A549 (cell line): ENCODE measurements at regions not wholly inside any gene's neighbourhood (a gene's known extent, or its start where the extent isn't known, plus 50 kb on each side); places are given as distances from the start of the nearest gene placed in this dataset.

Source experiments
- ATAC-seq, 2 experiments: fragments of 200-7000 bp in 1 of 2; fragments of >200 bp in 1 of 2; cut with Nextera tagmentation in 1 of 2; cut with Tn5 transposase in 1 of 2; 3 replicates each; pipeline versions ENCODE4 v1.8.0 to v1.9.1; 2018 to 2020; ENCODE audit warnings: mild to moderate bottlenecking in 1 of 2, moderate library complexity in 1 of 2
- CTCF ChIA-PET: fragments of 300-600 bp; sonication (Branson Sonifier 250); formaldehyde crosslinking; extraction: SDS; loops from one replicate; lab custom pipeline; 2021; ENCODE audit warnings: antibody characterized with exemption, inconsistent platforms; lab: Yijun Ruan, JAX
- POLR2A ChIA-PET: fragments of 350-600 bp; formaldehyde crosslinking; extraction: SDS; loops from one replicate; lab custom pipeline; 2021; ENCODE audit warnings: antibody characterized with exemption, inconsistent platforms; lab: Yijun Ruan, JAX
- DNase-seq, 2 experiments: peaks; one replicate each; pipeline versions ENCODE4 v3.0.0 to v3.0.0-alpha.2; 2011 to 2016; ENCODE audit warnings: low read depth in 1 of 2, low spot score in 1 of 2
- FAIRE-seq: peaks from 2 replicates; lab custom pipeline; 2011; peaks lifted over from hg19 to GRCh38; lab: Jason Lieb, UNC
- H3K27ac ChIP-seq, 2 experiments: fragments of >200 bp; sonication (Bioruptor Twin); formaldehyde crosslinking; 3 replicates each; pipeline ENCODE4 v1.5.1; 2016 to 2017
- H3K4me1 ChIP-seq: fragments of >200 bp; sonication (Bioruptor Twin); formaldehyde crosslinking; 3 replicates; pipeline ENCODE4 v1.6.1; 2016
- H3K4me2 ChIP-seq: fragments of >200 bp; sonication (Bioruptor Twin); formaldehyde crosslinking; 3 replicates; pipeline ENCODE4 v1.6.1; 2016
- H3K4me3 ChIP-seq: fragments of >200 bp; sonication (Bioruptor Twin); formaldehyde crosslinking; 3 replicates; pipeline ENCODE4 v1.5.1; 2016
- H3K9me3 ChIP-seq: fragments of >200 bp; sonication (Bioruptor Twin); formaldehyde crosslinking; 3 replicates; pipeline ENCODE4 v1.6.1; 2016
- BCL3 ChIP-seq: fragments of >200 bp; sonication (Bioruptor Twin); formaldehyde crosslinking; IDR thresholded peaks from 3 replicates; pipeline ENCODE4 v1.6.1; 2016
- CBX8 ChIP-seq: fragments of 200-600 bp; sonication (generic); IDR thresholded peaks from 2 replicates; pipeline ENCODE4 v1.6.1; 2016
- CTCF ChIP-seq: fragments of >200 bp; sonication (Bioruptor Twin); formaldehyde crosslinking; IDR thresholded peaks from 3 replicates; pipeline ENCODE4 v1.5.1; 2016
- ELK1 ChIP-seq: fragments of 150-350 bp; IDR thresholded peaks from 2 replicates; pipeline ENCODE4 v1.6.1; 2014; ENCODE audit warnings: low read depth, mild to moderate bottlenecking, low read length
- FOXS1 ChIP-seq: fragments of 250-450 bp; sonication (Bioruptor Pico); IDR thresholded peaks from 2 replicates; pipeline ENCODE4 v1.5.0; 2020; ENCODE audit warnings: mild to moderate bottlenecking, moderate library complexity
- GATA3 ChIP-seq: IDR thresholded peaks from 2 replicates; pipeline ENCODE4 v1.6.1; 2012; ENCODE audit warnings: borderline replicate concordance
- HDAC2 ChIP-seq: fragments of 200-600 bp; sonication (generic); IDR thresholded peaks from 2 replicates; pipeline ENCODE4 v1.6.1; 2016
- HES2 ChIP-seq: fragments of >200 bp; sonication (Bioruptor Twin); formaldehyde crosslinking; IDR thresholded peaks from 2 replicates; pipeline ENCODE4 v1.6.1; 2016
- HMGXB4 ChIP-seq: fragments of 250-450 bp; sonication (Bioruptor Pico); IDR thresholded peaks from 2 replicates; pipeline ENCODE4 v1.5.0; 2021; ENCODE audit warnings: mild to moderate bottlenecking, moderate library complexity, borderline replicate concordance
- HOXB13 ChIP-seq: fragments of 250-450 bp; sonication (Bioruptor Pico); IDR thresholded peaks from 2 replicates; pipeline ENCODE4 v1.5.0; 2020; ENCODE audit warnings: low read depth, mild to moderate bottlenecking, moderate library complexity
- NFE2L2 ChIP-seq: fragments of 150-350 bp; conservative IDR thresholded peaks from 2 replicates; pipeline ENCODE4 v1.6.1; 2014; ENCODE audit warnings: low read length
- NPAS2 ChIP-seq: fragments of 250-450 bp; sonication (Bioruptor Pico); IDR thresholded peaks from 2 replicates; pipeline ENCODE4 v1.8.0; 2022; ENCODE audit warnings: mild to moderate bottlenecking, moderate library complexity, borderline replicate concordance
- PHF8 ChIP-seq: fragments of 200-600 bp; sonication (generic); IDR thresholded peaks from 2 replicates; pipeline ENCODE4 v1.6.1; 2016; ENCODE audit warnings: low read depth, mild to moderate bottlenecking, antibody characterized with exemption, moderate library complexity, borderline replicate concordance
- POLR2A ChIP-seq: IDR thresholded peaks from 2 replicates; pipeline ENCODE4 v1.6.1; 2012; ENCODE audit warnings: mild to moderate bottlenecking, low read length
- RAD21 ChIP-seq, 2 experiments: fragments of >200 bp in 1 of 2; sonication (Bioruptor Twin) in 1 of 2; formaldehyde crosslinking in 1 of 2; IDR thresholded peaks in 1 of 2; conservative IDR thresholded peaks in 1 of 2; 2 replicates in 1 of 2; 3 replicates in 1 of 2; pipeline ENCODE4 v1.6.1; 2012 to 2018; ENCODE audit warnings: inconsistent platforms in 1 of 2
- REST ChIP-seq: fragments of 200-600 bp; sonication (generic); IDR thresholded peaks from 2 replicates; pipeline ENCODE4 v1.6.1; 2016; ENCODE audit warnings: antibody characterized with exemption, mild to moderate bottlenecking, moderate library complexity
- SMC3 ChIP-seq: fragments of >200 bp; sonication (Bioruptor Twin); formaldehyde crosslinking; IDR thresholded peaks from 3 replicates; pipeline ENCODE4 v1.6.1; 2018; ENCODE audit warnings: inconsistent platforms
- SREBF2 ChIP-seq: fragments of 450-650 bp; IDR thresholded peaks from 2 replicates; pipeline ENCODE4 v1.6.1; 2014; ENCODE audit warnings: mild to moderate bottlenecking, moderate library complexity
- TP53 ChIP-seq: fragments of 250-450 bp; sonication (Bioruptor Pico); IDR thresholded peaks from 2 replicates; pipeline ENCODE4 v1.5.0; 2021; ENCODE audit warnings: mild to moderate bottlenecking, moderate library complexity
- USF2 ChIP-seq: fragments of 450-650 bp; IDR thresholded peaks from 2 replicates; pipeline ENCODE4 v1.6.1; 2014; ENCODE audit warnings: antibody characterized with exemption
- ZFP36 ChIP-seq: fragments of 450-650 bp; IDR thresholded peaks from 2 replicates; pipeline ENCODE4 v1.6.1; 2014; ENCODE audit warnings: borderline replicate concordance; ENCODE audit not compliant: partially characterized antibody
- ZSCAN20 ChIP-seq: fragments of 250-450 bp; sonication (Bioruptor Pico); IDR thresholded peaks from 2 replicates; pipeline ENCODE4 v1.8.0; 2022; ENCODE audit warnings: mild to moderate bottlenecking, moderate library complexity
- WGBS: methylation state at CpG from one replicate; pipeline ENCODE4 v1.1.6; 2017; ENCODE audit errors: missing lambda C conversion rate; 5-methylcytosine and 5-hydroxymethylcytosine counted together

GRCh38 chr13:74569251-74569650 is 435.0 kb upstream of the KLF12 start:
- H3K4me3 ChIP-seq: no peak overlapping the region
- 0% methylated on average over 1 of the region's 1 CpG for whole genome bisulfite sequencing
- TF ChIP-seq SMC3 (no peak), NPAS2 (no peak), HDAC2 (no peak), FOXS1 (CRISPR knock-in tag) (no peak), ZSCAN20 (CRISPR knock-in tag) (no peak), PHF8 (no peak), RAD21 (conservative IDR thresholded peaks at IDR 0.05 in 1 of 2, IDR thresholded peaks at IDR 0.05 in 1 of 2) (no peak), CBX8 (no peak), USF2 (no peak), ZFP36 (no peak)
- POLR2A ChIA-PET: no interaction called here
- ATAC-seq: no peak
- H3K4me1 ChIP-seq: no peaks in the 10 kb centered on the region
- no peak for DNase-seq
- no peak overlapping the region for H3K4me2 ChIP-seq
- no peak for FAIRE-seq
- no peaks in the 10 kb centered on the region for H3K9me3 ChIP-seq
- no peak overlapping the region for H3K27ac ChIP-seq
- CTCF ChIA-PET: interaction anchor here (1.6 kb wide), 1 partner anchor 650 kb away, joined by 3 read pairs; no protein-coding TSS in a partner anchor

GRCh38 chr13:74567485-74567884 is 433.3 kb upstream of the KLF12 start:
- TF ChIP-seq TP53 (CRISPR knock-in tag): no peak
- no peak for TF ChIP-seq NFE2L2
- TF ChIP-seq REST: no peak
- TF ChIP-seq BCL3: no peak
- TF ChIP-seq HOXB13 (CRISPR knock-in tag): no peak
- TF ChIP-seq RAD21 (conservative IDR thresholded peaks at IDR 0.05 in 1 of 2, IDR thresholded peaks at IDR 0.05 in 1 of 2): no peak
- no peak for TF ChIP-seq GATA3
- no peak overlapping the region for H3K4me2 ChIP-seq
- H3K9me3 ChIP-seq: no peaks in the 10 kb centered on the region
- 46% methylated on average over 3 of the region's 3 CpGs for WGBS
- ATAC-seq: no peak
- DNase-seq: no peak
- no peak overlapping the region for H3K27ac ChIP-seq
- H3K4me3 ChIP-seq: no peak overlapping the region
- FAIRE-seq: no peak
- ChIA-PET POLR2A (no interaction called here), CTCF (no interaction called here)
- H3K4me1 ChIP-seq: no peaks in the 10 kb centered on the region

GRCh38 chr13:74562381-74562780 is 428.2 kb upstream of the KLF12 start:
- no peak for DNase-seq
- Histone ChIP-seq H3K4me2 (no peak overlapping the region), H3K4me3 (no peak overlapping the region), H3K4me1 (no peaks in the 10 kb centered on the region), H3K9me3 (no peaks in the 10 kb centered on the region), H3K27ac (no peak overlapping the region)
- CTCF ChIA-PET: no interaction called here
- no peak for FAIRE-seq
- ATAC-seq: no peak
- POLR2A ChIA-PET: no interaction called here
- WGBS: 54% methylated on average over 1 of the region's 1 CpG
- TF ChIP-seq SREBF2 (no peak), ELK1 (no peak), HDAC2 (no peak), ZFP36 (no peak), POLR2A (no peak), HMGXB4 (CRISPR knock-in tag) (no peak), HES2 (no peak), USF2 (no peak), GATA3 (no peak), CTCF (no peak)
